ENCODE measurements at regions not wholly inside any gene's neighbourhood (a gene's known extent, or its start where the extent isn't known, plus 50 kb on each side); places are given as distances from the start of the nearest gene placed in this dataset.

- H2BK15ac ChIP-seq (ENCODE audit: low read depth, low read length), result no peak overlapping the region
- H4K8ac ChIP-seq (replicated peaks; ENCODE audit: insufficient read length, low read depth, low read length), result no peak overlapping the region
- no peak overlapping the region for H3K9ac ChIP-seq (ENCODE audit: extremely low read depth, insufficient read length, low read length)
- Mint-ChIP-seq H3K36me3 (ENCODE audit: insufficient read depth in 1 of 3, low read depth in 3 of 3) (peaks cover 0 to 4% (median 0%) of the 10 kb centered on the region in 3 experiments; a peak in 1 of 7 replicates), H3K9me3 (peaks cover 15 to 75% of the 10 kb centered on the region in 2 experiments), H3K27me3 (ENCODE audit: low read depth) (peaks cover 2% of the 10 kb centered on the region; the same call in 1 of the 2 replicates), H3K27ac (no peak overlapping the region), H3K4me3 (no peak overlapping the region), H3K4me1 (no peaks in the 10 kb centered on the region)
- no peaks in the 10 kb centered on the region for H4K20me1 ChIP-seq (ENCODE audit: control insufficient read depth, insufficient read depth, insufficient read length)
- TF ChIP-seq, protein P1, sequence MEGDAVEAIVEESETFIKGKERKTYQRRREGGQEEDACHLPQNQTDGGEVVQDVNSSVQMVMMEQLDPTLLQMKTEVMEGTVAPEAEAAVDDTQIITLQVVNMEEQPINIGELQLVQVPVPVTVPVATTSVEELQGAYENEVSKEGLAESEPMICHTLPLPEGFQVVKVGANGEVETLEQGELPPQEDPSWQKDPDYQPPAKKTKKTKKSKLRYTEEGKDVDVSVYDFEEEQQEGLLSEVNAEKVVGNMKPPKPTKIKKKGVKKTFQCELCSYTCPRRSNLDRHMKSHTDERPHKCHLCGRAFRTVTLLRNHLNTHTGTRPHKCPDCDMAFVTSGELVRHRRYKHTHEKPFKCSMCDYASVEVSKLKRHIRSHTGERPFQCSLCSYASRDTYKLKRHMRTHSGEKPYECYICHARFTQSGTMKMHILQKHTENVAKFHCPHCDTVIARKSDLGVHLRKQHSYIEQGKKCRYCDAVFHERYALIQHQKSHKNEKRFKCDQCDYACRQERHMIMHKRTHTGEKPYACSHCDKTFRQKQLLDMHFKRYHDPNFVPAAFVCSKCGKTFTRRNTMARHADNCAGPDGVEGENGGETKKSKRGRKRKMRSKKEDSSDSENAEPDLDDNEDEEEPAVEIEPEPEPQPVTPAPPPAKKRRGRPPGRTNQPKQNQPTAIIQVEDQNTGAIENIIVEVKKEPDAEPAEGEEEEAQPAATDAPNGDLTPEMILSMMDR (conservative IDR thresholded peaks at IDR 0.05), result no peak
- no peak overlapping the region for H2AK5ac ChIP-seq (ENCODE audit: insufficient read length, low read length)
- H3K14ac ChIP-seq (ENCODE audit: insufficient read depth, low read length), result no peak overlapping the region
- no peak overlapping the region for H4K91ac ChIP-seq (ENCODE audit: insufficient read length, low read depth, low read length)
- no peak overlapping the region for H3T11ph ChIP-seq (ENCODE audit: low read length)
- no peaks in the 10 kb centered on the region for H3K23me2 ChIP-seq (ENCODE audit: insufficient read length, low read depth, low read length, poor library complexity, severe bottlenecking)
- no peaks in the 10 kb centered on the region for H3K4me1 ChIP-seq (ENCODE audit: insufficient read depth, low read length)
- no peak overlapping the region for H3K27ac ChIP-seq (ENCODE audit: insufficient read length, low read depth, low read length)
- H2BK12ac ChIP-seq (ENCODE audit: insufficient read length, low read depth, low read length), result no peak overlapping the region
- no peaks in the 10 kb centered on the region for H3K79me2 ChIP-seq (ENCODE audit: insufficient read depth, low read length)
- WGBS (ENCODE audit: extremely low coverage, insufficient read length, low lambda C conversion rate), result no CpG with 5 or more reads among the region's 2 CpGs
- H3K18ac ChIP-seq (ENCODE audit: insufficient read length, low read depth, low read length), result no peak overlapping the region
- H3K4ac ChIP-seq (ENCODE audit: low read depth, low read length), result no peak overlapping the region
- H3K23ac ChIP-seq (ENCODE audit: insufficient read length, low read depth, low read length), result no peak overlapping the region
- no peak overlapping the region for H2BK120ac ChIP-seq (ENCODE audit: low read depth, low read length, poor library complexity, severe bottlenecking)
- H3K79me1 ChIP-seq (ENCODE audit: insufficient read depth, low read depth, low read length, poor library complexity, severe bottlenecking), result no peaks in the 10 kb centered on the region
- H2AFZ ChIP-seq (ENCODE audit: low read length), result no peak overlapping the region
- no peak overlapping the region for H4K5ac ChIP-seq (ENCODE audit: insufficient read length, low read depth, low read length)
- H3K27me3 ChIP-seq (ENCODE audit: insufficient read depth, low read length), result no peaks in the 10 kb centered on the region
- H3K9me3 ChIP-seq (ENCODE audit: control insufficient read depth, low read depth, low read length), result no peaks in the 10 kb centered on the region
- no peak overlapping the region for H3K56ac ChIP-seq (ENCODE audit: insufficient read length, low read depth, low read length)
- no peak for DNase-seq
- no peak overlapping the region for H2BK20ac ChIP-seq (ENCODE audit: low read depth, low read length, poor library complexity, severe bottlenecking)
- no peak overlapping the region for H2BK5ac ChIP-seq (ENCODE audit: insufficient read length, low read length)
- no peak overlapping the region for H3K4me2 ChIP-seq (ENCODE audit: insufficient read depth, insufficient read length, low read length)
Measured at GRCh38 chrX:106450405-106450804, 161.4 kb upstream of the RADX start.

Data from H9 (cell line).